Neural cell (in vitro differentiated cells): ENCODE measurements at regions not wholly inside any gene's neighbourhood (a gene's known extent, or its start where the extent isn't known, plus 50 kb on each side); places are given as distances from the start of the nearest gene placed in this dataset.

Source experiments
- H2AFZ ChIP-seq: fragments of 200-600, 300-800 bp; sonication (generic), shearing (Covaris generic); 2 replicates; pipeline ENCODE4 v1.6.0; 2014; ENCODE audit warnings: low read depth, mild to moderate bottlenecking, antibody characterized with exemption, low read length, moderate library complexity
- H3F3A ChIP-seq: fragments of 200-600 bp; shearing (Covaris generic); 2 replicates; pipeline ENCODE4 v1.6.1; 2016; ENCODE audit warnings: mild to moderate bottlenecking, moderate library complexity, mixed read lengths, antibody characterized with exemption, low read length; ENCODE audit not compliant: insufficient read depth, poor library complexity, severe bottlenecking
- H3K27ac ChIP-seq: fragments of 200-600, 300-800 bp; sonication (generic), shearing (Covaris generic); 2 replicates; pipeline ENCODE4 v1.5.1; 2014; ENCODE audit warnings: mild to moderate bottlenecking, low read length, moderate library complexity
- H3K27me3 ChIP-seq: fragments of 300-800, 200-600 bp; sonication (generic), shearing (Covaris generic); 2 replicates; pipeline ENCODE4 v1.6.0; 2014; ENCODE audit warnings: mild to moderate bottlenecking, low read depth, low read length, moderate library complexity; ENCODE audit not compliant: insufficient read depth
- H3K36me3 ChIP-seq: fragments of 300-800, 200-600 bp; sonication (generic), shearing (Covaris generic); 2 replicates; pipeline ENCODE4 v1.5.1; 2014; ENCODE audit warnings: mild to moderate bottlenecking, antibody characterized with exemption, low read length, moderate library complexity; ENCODE audit not compliant: insufficient read depth
- H3K4me2 ChIP-seq: fragments of 300-800, 200-600 bp; sonication (generic), shearing (Covaris generic); 2 replicates; pipeline ENCODE4 v1.6.0; 2014; ENCODE audit warnings: mild to moderate bottlenecking, low read length
- H3K4me3 ChIP-seq: fragments of 300-800, 200-600 bp; sonication (generic), shearing (Covaris generic); 2 replicates; pipeline ENCODE4 v1.5.1; 2014; ENCODE audit warnings: mild to moderate bottlenecking, low read length, moderate library complexity
- H3K79me2 ChIP-seq: fragments of 200-600 bp; shearing (Covaris generic); replicated peaks from 2 replicates; pipeline ENCODE4 v1.6.0; 2014; ENCODE audit warnings: mild to moderate bottlenecking, low read length, moderate library complexity; ENCODE audit not compliant: insufficient read depth
- H3K9ac ChIP-seq: fragments of 300-800, 200-600 bp; sonication (generic), shearing (Covaris generic); 2 replicates; pipeline ENCODE4 v1.6.1; 2016; ENCODE audit warnings: mild to moderate bottlenecking, low read length, mixed read lengths
- H3K9me2 ChIP-seq: fragments of 200-600 bp; shearing (Covaris generic); 2 replicates; pipeline ENCODE4 v1.6.1; 2016; ENCODE audit warnings: mild to moderate bottlenecking, low read length, mixed read lengths; ENCODE audit not compliant: insufficient read depth
- H3K9me3 ChIP-seq: fragments of 200-600, 300-800 bp; sonication (generic), shearing (Covaris generic); 2 replicates; pipeline ENCODE4 v1.6.1; 2016; ENCODE audit warnings: mild to moderate bottlenecking, mixed run types, low read length, moderate library complexity, mixed read lengths
- H4K20me1 ChIP-seq: fragments of 200-600 bp; shearing (Covaris generic); 2 replicates; pipeline ENCODE4 v1.6.1; 2016; ENCODE audit warnings: mild to moderate bottlenecking, mixed run types; ENCODE audit not compliant: insufficient read depth
- EP300 ChIP-seq: fragments of 450-650 bp; conservative IDR thresholded peaks from 2 replicates; pipeline ENCODE4 v1.6.1; 2014; ENCODE audit warnings: antibody characterized with exemption, mild to moderate bottlenecking, moderate library complexity; ENCODE audit not compliant: poor library complexity, severe bottlenecking
- EZH2 ChIP-seq: fragments of 200-600, 300-800 bp; shearing (Covaris generic), sonication (generic); IDR thresholded peaks from 2 replicates; pipeline ENCODE4 v1.6.1; 2014; ENCODE audit warnings: antibody characterized with exemption, low read length, borderline replicate concordance, mild to moderate bottlenecking; ENCODE audit not compliant: insufficient read depth, poor library complexity, severe bottlenecking
- MXI1 ChIP-seq: fragments of 450-650 bp; conservative IDR thresholded peaks from 2 replicates; pipeline ENCODE4 v1.6.1; 2014; ENCODE audit warnings: antibody characterized with exemption, mild to moderate bottlenecking; ENCODE audit not compliant: poor library complexity, severe bottlenecking
- POLR2AphosphoS5 ChIP-seq: IDR thresholded peaks from 2 replicates; pipeline ENCODE4 v1.6.1; 2012
- RAD21 ChIP-seq: fragments of 450-650 bp; conservative IDR thresholded peaks from 2 replicates; pipeline ENCODE4 v1.6.1; 2014; ENCODE audit warnings: antibody characterized with exemption, mild to moderate bottlenecking, moderate library complexity
- REST ChIP-seq: IDR thresholded peaks from 2 replicates; pipeline ENCODE4 v1.6.1; 2012; ENCODE audit warnings: borderline replicate concordance
- SMC3 ChIP-seq: fragments of 450-650 bp; conservative IDR thresholded peaks from 2 replicates; pipeline ENCODE4 v1.6.1; 2014; ENCODE audit warnings: antibody characterized with exemption, mild to moderate bottlenecking, moderate library complexity; ENCODE audit not compliant: poor library complexity
- TAF1 ChIP-seq: IDR thresholded peaks from 2 replicates; pipeline ENCODE4 v1.6.1; 2012; ENCODE audit warnings: low read depth
- TF ChIP-seq, protein P1 (sequence below): fragments of 450-650 bp; IDR thresholded peaks from 2 replicates; pipeline ENCODE4 v1.5.1; 2014; ENCODE audit warnings: antibody characterized with exemption, mild to moderate bottlenecking, moderate library complexity; ENCODE audit not compliant: poor library complexity, severe bottlenecking

DNA sequence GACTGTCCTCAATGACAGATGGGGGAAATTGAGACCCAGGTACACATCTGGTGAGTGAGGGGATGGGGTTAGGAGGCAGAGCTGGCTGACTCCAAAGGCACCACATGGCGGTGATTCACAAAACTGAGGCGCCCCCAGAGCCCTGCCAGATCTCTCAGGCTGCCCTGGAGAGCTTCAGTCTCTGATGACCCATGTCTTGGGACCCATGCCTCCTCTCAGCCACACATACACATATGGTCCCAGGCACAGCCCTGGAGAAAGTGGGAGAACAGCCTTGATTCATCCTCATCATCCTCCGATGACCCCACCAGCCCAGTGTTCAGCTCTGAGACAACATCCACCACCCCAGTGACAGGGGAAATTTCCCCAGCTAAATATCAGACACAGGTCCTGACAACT is 426.0 kb downstream of the RPS24 start:
- Histone ChIP-seq H3K4me2 (no peak overlapping the region), H3K9me3 (no peaks in the 10 kb centered on the region)

GRCh38 chr10:78460204-78460603 is 426.5 kb downstream of the RPS24 start:
- Histone ChIP-seq H4K20me1 (no peaks in the 10 kb centered on the region), H3K36me3 (no peaks in the 10 kb centered on the region), H3K79me2 (no peaks in the 10 kb centered on the region), H3K9ac (no peak overlapping the region), H3K9me2 (no peaks in the 10 kb centered on the region), H3K9me3 (no peaks in the 10 kb centered on the region), H3K27ac (no peak overlapping the region), H3K4me2 (no peak overlapping the region), H3K4me3 (no peak overlapping the region), H3K27me3 (no peaks in the 10 kb centered on the region), H3F3A (no peaks in the 10 kb centered on the region), H2AFZ (no peak overlapping the region)
- TF ChIP-seq SMC3: no peak
- no peak for TF ChIP-seq MXI1
- TF ChIP-seq REST: no peak
- no peak for TF ChIP-seq EZH2
- TF ChIP-seq POLR2AphosphoS5: no peak
- no peak for TF ChIP-seq TAF1
- TF ChIP-seq RAD21: no peak
- TF ChIP-seq EP300: no peak
- TF ChIP-seq, protein P1, sequence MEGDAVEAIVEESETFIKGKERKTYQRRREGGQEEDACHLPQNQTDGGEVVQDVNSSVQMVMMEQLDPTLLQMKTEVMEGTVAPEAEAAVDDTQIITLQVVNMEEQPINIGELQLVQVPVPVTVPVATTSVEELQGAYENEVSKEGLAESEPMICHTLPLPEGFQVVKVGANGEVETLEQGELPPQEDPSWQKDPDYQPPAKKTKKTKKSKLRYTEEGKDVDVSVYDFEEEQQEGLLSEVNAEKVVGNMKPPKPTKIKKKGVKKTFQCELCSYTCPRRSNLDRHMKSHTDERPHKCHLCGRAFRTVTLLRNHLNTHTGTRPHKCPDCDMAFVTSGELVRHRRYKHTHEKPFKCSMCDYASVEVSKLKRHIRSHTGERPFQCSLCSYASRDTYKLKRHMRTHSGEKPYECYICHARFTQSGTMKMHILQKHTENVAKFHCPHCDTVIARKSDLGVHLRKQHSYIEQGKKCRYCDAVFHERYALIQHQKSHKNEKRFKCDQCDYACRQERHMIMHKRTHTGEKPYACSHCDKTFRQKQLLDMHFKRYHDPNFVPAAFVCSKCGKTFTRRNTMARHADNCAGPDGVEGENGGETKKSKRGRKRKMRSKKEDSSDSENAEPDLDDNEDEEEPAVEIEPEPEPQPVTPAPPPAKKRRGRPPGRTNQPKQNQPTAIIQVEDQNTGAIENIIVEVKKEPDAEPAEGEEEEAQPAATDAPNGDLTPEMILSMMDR: no peak

More for the DNA sequence above, 426.0 kb downstream of the RPS24 start:
- Histone ChIP-seq H3K4me3 (no peak overlapping the region), H3F3A (no peaks in the 10 kb centered on the region), H3K36me3 (no peaks in the 10 kb centered on the region), H3K79me2 (no peaks in the 10 kb centered on the region), H4K20me1 (no peaks in the 10 kb centered on the region), H3K9ac (no peak overlapping the region), H3K9me2 (no peaks in the 10 kb centered on the region), H3K27ac (no peak overlapping the region), H2AFZ (no peak overlapping the region), H3K27me3 (no peaks in the 10 kb centered on the region)
- no peak for TF ChIP-seq EP300
- no peak for TF ChIP-seq TAF1
- no peak for TF ChIP-seq EZH2
- no peak for TF ChIP-seq RAD21
- no peak for TF ChIP-seq POLR2AphosphoS5
- no peak for TF ChIP-seq SMC3
- TF ChIP-seq MXI1: no peak
- TF ChIP-seq, protein P1: no peak
- no peak for TF ChIP-seq REST
